Ammon's horn (tissue), 1 donor: ENCODE measurements at regions not wholly inside any gene's neighbourhood (a gene's known extent, or its start where the extent isn't known, plus 50 kb on each side); places are given as distances from the start of the nearest gene placed in this dataset.
A peak's percentile ranks its signal among the peaks of the same experiment; 100 is the strongest.

ENCODE experiments used
- DNase-seq: peaks from one replicate; pipeline ENCODE4 v3.0.0-alpha.2; 2016; ENCODE audit warnings: low spot score

GRCh38 chr2:16899958-16900357 is 234.3 kb upstream of the CYRIA start:
- DNase-seq = no peak

- DNase-seq = no peak
These were observed 224.4 kb upstream of the CYRIA start for GRCh38 chr2:16890081-16890480.

GRCh38 chr2:16885027-16885426 is 219.4 kb upstream of the CYRIA start:
- DNase-seq = no peak

- DNase-seq = no peak
These were observed 217.1 kb upstream of the CYRIA start for GRCh38 chr2:16882706-16883105.

- no peak for DNase-seq
These were observed 215.5 kb upstream of the CYRIA start for GRCh38 chr2:16881122-16881521.

- no peak for DNase-seq
These were observed 205.8 kb upstream of the CYRIA start for GRCh38 chr2:16871411-16871810.

- DNase-seq = no peak
These were observed 204.9 kb upstream of the CYRIA start for GRCh38 chr2:16870491-16871076.

- DNase-seq = peak; percentile 85
These were observed 204.1 kb upstream of the CYRIA start for GRCh38 chr2:16869711-16870110.

GRCh38 chr2:16862471-16862870 is 196.8 kb upstream of the CYRIA start:
- no peak for DNase-seq

- DNase-seq = peak; percentile 16
These were observed 195.9 kb upstream of the CYRIA start for GRCh38 chr2:16861530-16861929.

- DNase-seq = no peak
These were observed 195.5 kb upstream of the CYRIA start for GRCh38 chr2:16861111-16861510.

- DNase-seq = no peak
These were observed 195.0 kb upstream of the CYRIA start for GRCh38 chr2:16860627-16861026.

- DNase-seq = no peak
These were observed 189.5 kb upstream of the CYRIA start for GRCh38 chr2:16855183-16855582.

GRCh38 chr2:16853088-16853487 is 187.5 kb upstream of the CYRIA start:
- DNase-seq = no peak

- no peak for DNase-seq
These were observed 187.0 kb upstream of the CYRIA start for GRCh38 chr2:16852651-16853050.

GRCh38 chr2:16851126-16851525 is 185.5 kb upstream of the CYRIA start:
- DNase-seq = no peak

GRCh38 chr2:16840496-16841172 is 175.0 kb upstream of the CYRIA start:
- no peak for DNase-seq

GRCh38 chr2:16832910-16833309 is 167.3 kb upstream of the CYRIA start:
- no peak for DNase-seq

- no peak for DNase-seq
These were observed 163.2 kb upstream of the CYRIA start for GRCh38 chr2:16828828-16829160.

GRCh38 chr2:16828044-16828827 is 162.6 kb upstream of the CYRIA start:
- no peak for DNase-seq

GRCh38 chr2:16824472-16824871 is 158.8 kb upstream of the CYRIA start:
- DNase-seq = no peak

GRCh38 chr2:16821692-16822091 is 156.1 kb upstream of the CYRIA start:
- peak; percentile 58 for DNase-seq

GRCh38 chr2:16818203-16818556 is 152.5 kb upstream of the CYRIA start:
- no peak for DNase-seq
